GM12878 (cell line): ENCODE measurements at regions not wholly inside any gene's neighbourhood (a gene's known extent, or its start where the extent isn't known, plus 50 kb on each side); places are given as distances from the start of the nearest gene placed in this dataset.

Experiments used
- ATAC-seq: fragments of 200-7000 bp; cut with Tn5 transposase; 3 replicates; pipeline ENCODE4 v1.9.1; 2020; ENCODE audit warnings: mild to moderate bottlenecking, moderate library complexity
- BruUV-seq: library from RNA; stranded (reverse); fragments of 400-500 nt; replicated peaks from 2 replicates; lab custom pipeline; 2021; lab: Mats Ljungman, UMichigan
- CTCF ChIA-PET: fragments of 300-600 bp; sonication (Branson Sonifier 250); formaldehyde crosslinking; extraction: SDS; loops from one replicate; lab custom pipeline; 2021; ENCODE audit warnings: inconsistent platforms; lab: Yijun Ruan, JAX
- POLR2A ChIA-PET: fragments of 350-600 bp; formaldehyde crosslinking; extraction: SDS; loops from one replicate; lab custom pipeline; 2021; ENCODE audit warnings: inconsistent platforms; lab: Charles Lee
- RAD21 ChIA-PET: fragments of 300-600 bp; sonication (Branson Sonifier 250); formaldehyde crosslinking; loops from one replicate; lab custom pipeline; 2023; ENCODE audit warnings: antibody characterized with exemption; ENCODE audit not compliant: unreplicated experiment; lab: Charles Lee
- SMC1A ChIA-PET: fragments of 300-600 bp; sonication (Branson Sonifier 250); formaldehyde crosslinking; loops from one replicate; lab custom pipeline; 2023; ENCODE audit not compliant: unreplicated experiment, uncharacterized antibody; lab: Charles Lee
- DNase-seq: peaks from one replicate; pipeline ENCODE4 v3.0.0-alpha.2; 2011; ENCODE audit warnings: low read depth, low spot score
- FAIRE-seq: peaks from 3 replicates; lab custom pipeline; 2011; peaks lifted over from hg19 to GRCh38; lab: Jason Lieb, UNC
- H2AFZ ChIP-seq: 2 replicates; pipeline ENCODE4 v1.6.0; 2011; ENCODE audit warnings: low read depth, low read length, control low read depth; ENCODE audit not compliant: control insufficient read depth
- H3K27ac ChIP-seq: 2 replicates; pipeline ENCODE4 v1.5.1; 2011; ENCODE audit warnings: control low read depth; ENCODE audit not compliant: control insufficient read depth, insufficient read depth
- H3K27me3 ChIP-seq, 2 experiments: replicated peaks in 1 of 2; 2 replicates each; pipeline versions ENCODE4 v1.6.0 to v1.6.1; 2011; ENCODE audit warnings: low read length in 1 of 2; ENCODE audit not compliant: control insufficient read depth in 2 of 2, insufficient read depth in 2 of 2
- H3K36me3 ChIP-seq, 2 experiments: 2 replicates each; pipeline ENCODE4 v1.5.1; 2011; ENCODE audit warnings: low read length in 1 of 2; ENCODE audit not compliant: control insufficient read depth in 2 of 2, insufficient read depth in 2 of 2
- H3K4me1 ChIP-seq: 2 replicates; pipeline ENCODE4 v1.6.1; 2011; ENCODE audit warnings: mild to moderate bottlenecking, low read length, moderate library complexity, mixed read lengths; ENCODE audit not compliant: control insufficient read depth, insufficient read depth
- H3K4me2 ChIP-seq: 2 replicates; pipeline ENCODE4 v1.6.0; 2011; ENCODE audit warnings: control low read depth; ENCODE audit not compliant: control insufficient read depth, insufficient read depth
- H3K4me3 ChIP-seq: fragments of 200-600 bp; sonication (generic); 2 replicates; pipeline ENCODE4 v1.5.1; 2016
- H3K79me2 ChIP-seq: 2 replicates; pipeline ENCODE4 v1.6.0; 2011; ENCODE audit warnings: low read length; ENCODE audit not compliant: control insufficient read depth, insufficient read depth
- H3K9ac ChIP-seq: 2 replicates; pipeline ENCODE4 v1.8.0; 2011; ENCODE audit warnings: low read length, control low read depth, mixed read lengths; ENCODE audit not compliant: control insufficient read depth, insufficient read depth
- H3K9me3 ChIP-seq: replicated peaks from 3 replicates; pipeline ENCODE4 v1.5.1; 2011; ENCODE audit warnings: mild to moderate bottlenecking, low read length; ENCODE audit not compliant: control insufficient read depth, insufficient read depth
- H4K20me1 ChIP-seq: 2 replicates; pipeline ENCODE4 v1.6.0; 2011; ENCODE audit not compliant: control insufficient read depth, insufficient read depth
- E2F4 ChIP-seq: IDR thresholded peaks from 2 replicates; pipeline ENCODE4 v1.6.1; 2012; ENCODE audit warnings: low read depth, low read length, improper control_type of control experiment
- IKZF1 ChIP-seq: fragments of 450-650 bp; conservative IDR thresholded peaks from 2 replicates; pipeline ENCODE4 v1.6.1; 2017; ENCODE audit warnings: antibody characterized with exemption, mild to moderate bottlenecking
- LARP7 ChIP-seq: fragments of 450-650 bp; IDR thresholded peaks from 2 replicates; pipeline ENCODE4 v1.6.1; 2017; ENCODE audit warnings: mild to moderate bottlenecking
- POLR2AphosphoS2 ChIP-seq: IDR thresholded peaks from 2 replicates; pipeline ENCODE4 v1.6.1; 2011; ENCODE audit warnings: low read depth, mild to moderate bottlenecking, low read length, improper control_type of control experiment, moderate library complexity
- SMAD1 ChIP-seq: fragments of 450-650 bp; IDR thresholded peaks from 2 replicates; pipeline ENCODE4 v1.6.1; 2018; ENCODE audit warnings: mild to moderate bottlenecking, low read depth; ENCODE audit not compliant: partially characterized antibody
- SMAD5 ChIP-seq: IDR thresholded peaks from 2 replicates; pipeline ENCODE4 v1.6.1; 2016; ENCODE audit warnings: antibody characterized with exemption, low read depth
- TCF3 ChIP-seq: IDR thresholded peaks from 2 replicates; pipeline ENCODE4 v1.6.1; 2012; ENCODE audit warnings: low read depth, mild to moderate bottlenecking, low read length, borderline replicate concordance; ENCODE audit not compliant: insufficient read depth
- TCF7 ChIP-seq: IDR thresholded peaks from 2 replicates; pipeline ENCODE4 v1.6.1; 2014; ENCODE audit warnings: antibody characterized with exemption, borderline replicate concordance
- USF2 ChIP-seq: IDR thresholded peaks from 2 replicates; pipeline ENCODE4 v1.6.1; 2011; ENCODE audit warnings: low read depth, low read length, improper control_type of control experiment, borderline replicate concordance
- ZBED1 ChIP-seq: IDR thresholded peaks from 2 replicates; pipeline ENCODE4 v1.6.1; 2016; ENCODE audit warnings: borderline replicate concordance
- ZNF384 ChIP-seq: IDR thresholded peaks from 2 replicates; pipeline ENCODE4 v1.6.1; 2012; ENCODE audit warnings: low read depth, mild to moderate bottlenecking, low read length, improper control_type of control experiment, borderline replicate concordance
- WGBS: methylation state at CpG from one replicate; pipeline ENCODE4 v1.1.6; 2016; ENCODE audit warnings: low lambda C conversion rate; ENCODE audit not compliant: insufficient replicate concordance, insufficient coverage; ENCODE audit errors: missing lambda C conversion rate; 5-methylcytosine and 5-hydroxymethylcytosine counted together
- in situ Hi-C: fragments of 300-500 bp; cut with MboI; formaldehyde crosslinking; loops from 9 replicates; pipeline ENCODE4 v1.14.3; 2018; ENCODE audit warnings: mixed read lengths
- intact Hi-C: fragments of 100-400 bp; cut with micrococcal nuclease; formaldehyde crosslinking; loops from one replicate; pipeline ENCODE4 v1.14.2; 2022; ENCODE audit not compliant: unreplicated experiment
- TF ChIP-seq, protein P1 (sequence below), 3 experiments: IDR thresholded peaks in 2 of 3; conservative IDR thresholded peaks in 1 of 3; 2 replicates each; pipeline ENCODE4 v1.5.1; 2011; ENCODE audit warnings: low read depth in 3 of 3, low read length in 3 of 3, mild to moderate bottlenecking in 3 of 3, control low read depth in 2 of 3, moderate library complexity in 2 of 3, inconsistent platforms in 1 of 3, mixed read lengths in 1 of 3; ENCODE audit not compliant: control insufficient read depth in 2 of 3, insufficient read depth in 1 of 3; ENCODE audit errors: extremely low read depth in 1 of 3
- TF ChIP-seq, protein P2 (sequence below): fragments of 450-650 bp; IDR thresholded peaks from 2 replicates; pipeline ENCODE4 v1.6.1; 2016; ENCODE audit warnings: mild to moderate bottlenecking

DNA sequence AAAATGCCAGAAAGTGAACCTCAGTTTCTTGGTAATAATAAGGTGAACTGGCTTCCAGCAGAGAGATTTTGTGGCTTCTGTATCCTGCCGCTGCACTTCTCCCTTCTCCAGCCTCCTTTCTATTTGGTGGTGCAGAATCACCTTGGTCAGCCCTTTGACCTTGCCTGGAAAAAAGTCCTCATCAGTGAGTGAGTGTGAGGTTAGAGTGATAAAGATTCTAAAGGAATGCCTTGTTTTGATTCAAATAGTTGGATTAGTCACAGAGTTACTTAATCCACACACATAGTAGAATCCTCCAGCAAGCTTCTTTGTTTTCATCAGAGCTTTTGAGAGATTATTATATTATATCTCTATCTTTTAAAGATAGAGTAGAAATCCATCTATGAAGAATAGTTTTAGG is 140.9 kb downstream of the KCNRG start:
- H3K4me3 ChIP-seq = no peak overlapping the region
- H3K79me2 ChIP-seq = no peaks in the 10 kb centered on the region
- RAD21 ChIA-PET = no interaction called here
- in situ Hi-C loops (no loop called here), intact Hi-C loops (no loop called here)
- H2AFZ ChIP-seq = no peak overlapping the region
- DNase-seq = no peak
- H3K27ac ChIP-seq = no peak overlapping the region
- TF ChIP-seq, protein P1, sequence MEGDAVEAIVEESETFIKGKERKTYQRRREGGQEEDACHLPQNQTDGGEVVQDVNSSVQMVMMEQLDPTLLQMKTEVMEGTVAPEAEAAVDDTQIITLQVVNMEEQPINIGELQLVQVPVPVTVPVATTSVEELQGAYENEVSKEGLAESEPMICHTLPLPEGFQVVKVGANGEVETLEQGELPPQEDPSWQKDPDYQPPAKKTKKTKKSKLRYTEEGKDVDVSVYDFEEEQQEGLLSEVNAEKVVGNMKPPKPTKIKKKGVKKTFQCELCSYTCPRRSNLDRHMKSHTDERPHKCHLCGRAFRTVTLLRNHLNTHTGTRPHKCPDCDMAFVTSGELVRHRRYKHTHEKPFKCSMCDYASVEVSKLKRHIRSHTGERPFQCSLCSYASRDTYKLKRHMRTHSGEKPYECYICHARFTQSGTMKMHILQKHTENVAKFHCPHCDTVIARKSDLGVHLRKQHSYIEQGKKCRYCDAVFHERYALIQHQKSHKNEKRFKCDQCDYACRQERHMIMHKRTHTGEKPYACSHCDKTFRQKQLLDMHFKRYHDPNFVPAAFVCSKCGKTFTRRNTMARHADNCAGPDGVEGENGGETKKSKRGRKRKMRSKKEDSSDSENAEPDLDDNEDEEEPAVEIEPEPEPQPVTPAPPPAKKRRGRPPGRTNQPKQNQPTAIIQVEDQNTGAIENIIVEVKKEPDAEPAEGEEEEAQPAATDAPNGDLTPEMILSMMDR (IDR thresholded peaks at IDR 0.05 in 2 of 3, conservative IDR thresholded peaks at IDR 0.05 in 1 of 3; ENCODE audit: control insufficient read depth in 2 of 3, extremely low read depth in 1 of 3, insufficient read depth in 1 of 3, low read depth in 3 of 3, low read length in 3 of 3) = no peak
- TF ChIP-seq USF2 = no peak
- no peak for TF ChIP-seq E2F4
- TF ChIP-seq, protein P2, sequence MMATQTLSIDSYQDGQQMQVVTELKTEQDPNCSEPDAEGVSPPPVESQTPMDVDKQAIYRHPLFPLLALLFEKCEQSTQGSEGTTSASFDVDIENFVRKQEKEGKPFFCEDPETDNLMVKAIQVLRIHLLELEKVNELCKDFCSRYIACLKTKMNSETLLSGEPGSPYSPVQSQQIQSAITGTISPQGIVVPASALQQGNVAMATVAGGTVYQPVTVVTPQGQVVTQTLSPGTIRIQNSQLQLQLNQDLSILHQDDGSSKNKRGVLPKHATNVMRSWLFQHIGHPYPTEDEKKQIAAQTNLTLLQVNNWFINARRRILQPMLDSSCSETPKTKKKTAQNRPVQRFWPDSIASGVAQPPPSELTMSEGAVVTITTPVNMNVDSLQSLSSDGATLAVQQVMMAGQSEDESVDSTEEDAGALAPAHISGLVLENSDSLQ = no peak
- TF ChIP-seq TCF7 = no peak
- TF ChIP-seq ZBED1 = no peak
- no peak for TF ChIP-seq ZNF384
- no peak for TF ChIP-seq TCF3
- TF ChIP-seq LARP7 = no peak
- no peak for TF ChIP-seq SMAD5
- no peak for TF ChIP-seq IKZF1
- TF ChIP-seq SMAD1 = no peak
- no peak for TF ChIP-seq POLR2AphosphoS2
- peaks cover 18% of the 10 kb centered on the region for H3K4me1 ChIP-seq
- no peaks in the 10 kb centered on the region for H3K36me3 ChIP-seq
- SMC1A ChIA-PET = no interaction called here
- CTCF ChIA-PET = no interaction called here
- H3K27me3 ChIP-seq = peaks cover 0 to 6% of the 10 kb centered on the region in 2 experiments; a peak in 1 of 4 replicates
- no TSS peak for BruUV-seq
- no peak for FAIRE-seq
- H3K4me2 ChIP-seq = no peak overlapping the region
- H3K9ac ChIP-seq = no peak overlapping the region
- WGBS = 100% methylated on average over 1 of the region's 1 CpG
- H3K9me3 ChIP-seq = no peaks in the 10 kb centered on the region; the same call in 1 of the 3 replicates
- ATAC-seq = no peak
- POLR2A ChIA-PET = no interaction called here
- H4K20me1 ChIP-seq = no peaks in the 10 kb centered on the region
